ENCODE measurements at regions not wholly inside any gene's neighbourhood (a gene's known extent, or its start where the extent isn't known, plus 50 kb on each side); places are given as distances from the start of the nearest gene placed in this dataset.

- no peak for DNase-seq (ENCODE audit: low read depth in 2 of 2)
Measured at GRCh38 chr10:131731780-131732630, 168.8 kb upstream of the PPP2R2D start.

- DNase-seq (ENCODE audit: low read depth in 2 of 2) = no peak
Measured at GRCh38 chr10:131732631-131733127, 168.1 kb upstream of the PPP2R2D start.

GRCh38 chr10:131733596-131733995 lies 167.2 kb upstream of the PPP2R2D start:
- no peak for DNase-seq (ENCODE audit: low read depth in 2 of 2)

- DNase-seq (ENCODE audit: low read depth in 2 of 2) = no peak
Measured at GRCh38 chr10:131735577-131735976, 165.2 kb upstream of the PPP2R2D start.

- DNase-seq (ENCODE audit: low read depth in 2 of 2) = no peak
Measured at GRCh38 chr10:131736321-131736980, 164.4 kb upstream of the PPP2R2D start.

- no peak for DNase-seq (ENCODE audit: low read depth in 2 of 2)
Measured at GRCh38 chr10:131737543-131738395, 163.0 kb upstream of the PPP2R2D start.

GRCh38 chr10:131738396-131738735 lies 162.4 kb upstream of the PPP2R2D start:
- no peak for DNase-seq (ENCODE audit: low read depth in 2 of 2)

- DNase-seq (ENCODE audit: low read depth in 2 of 2) = no peak
Measured at GRCh38 chr10:131739206-131739605, 161.6 kb upstream of the PPP2R2D start.

GRCh38 chr10:131742500-131742951 lies 158.3 kb upstream of the PPP2R2D start:
- DNase-seq (ENCODE audit: low read depth in 2 of 2) = no peak

- DNase-seq (ENCODE audit: low read depth in 2 of 2) = no peak
Measured at GRCh38 chr10:131743190-131744151, 157.3 kb upstream of the PPP2R2D start.

- no peak for DNase-seq (ENCODE audit: low read depth in 2 of 2)
Measured at GRCh38 chr10:131744346-131744745, 156.5 kb upstream of the PPP2R2D start.

- no peak for DNase-seq (ENCODE audit: low read depth in 2 of 2)
Measured at GRCh38 chr10:131745591-131745990, 155.2 kb upstream of the PPP2R2D start.

GRCh38 chr10:131746241-131746711 lies 154.5 kb upstream of the PPP2R2D start:
- DNase-seq (ENCODE audit: low read depth in 2 of 2) = no peak

- DNase-seq (ENCODE audit: low read depth in 2 of 2) = no peak
Measured at GRCh38 chr10:131746785-131747184, 154.0 kb upstream of the PPP2R2D start.

GRCh38 chr10:131747251-131747650 lies 153.6 kb upstream of the PPP2R2D start:
- no peak for DNase-seq (ENCODE audit: low read depth in 2 of 2)

- DNase-seq (ENCODE audit: low read depth in 2 of 2) = no peak
Measured at GRCh38 chr10:131747791-131748190, 153.0 kb upstream of the PPP2R2D start.

GRCh38 chr10:131748191-131748590 lies 152.6 kb upstream of the PPP2R2D start:
- DNase-seq (ENCODE audit: low read depth in 2 of 2) = no peak

GRCh38 chr10:131748831-131749766 lies 151.7 kb upstream of the PPP2R2D start:
- DNase-seq (ENCODE audit: low read depth in 2 of 2) = no peak

- DNase-seq (ENCODE audit: low read depth in 2 of 2) = no peak
Measured at GRCh38 chr10:131749767-131750142, 151.1 kb upstream of the PPP2R2D start.
